GM23248 (cell line): ENCODE measurements at regions not wholly inside any gene's neighbourhood (a gene's known extent, or its start where the extent isn't known, plus 50 kb on each side); places are given as distances from the start of the nearest gene placed in this dataset.

Source experiments
- DNase-seq: peaks from one replicate; pipeline ENCODE4 v3.0.0-alpha.2; 2015
- H2AFZ ChIP-seq: fragments of 200-600 bp; sonication (generic); 2 replicates; pipeline ENCODE4 v1.6.1; 2016; ENCODE audit warnings: antibody characterized with exemption
- H3F3A ChIP-seq: fragments of 200-600 bp; sonication (generic); 2 replicates; pipeline ENCODE4 v1.6.1; 2016; ENCODE audit warnings: mild to moderate bottlenecking, antibody characterized with exemption, mixed run types; ENCODE audit not compliant: insufficient read depth
- H3K27ac ChIP-seq: fragments of 200-600 bp; sonication (generic); 2 replicates; pipeline ENCODE4 v1.5.1; 2016; ENCODE audit warnings: mild to moderate bottlenecking
- H3K27me3 ChIP-seq: fragments of 200-600 bp; sonication (generic); replicated peaks from 2 replicates; pipeline ENCODE4 v1.6.1; 2016; ENCODE audit warnings: mild to moderate bottlenecking; ENCODE audit not compliant: insufficient read depth
- H3K36me3 ChIP-seq: fragments of 200-600 bp; sonication (generic); 2 replicates; pipeline ENCODE4 v1.6.1; 2016; ENCODE audit warnings: low read depth, mild to moderate bottlenecking
- H3K4me1 ChIP-seq: fragments of 200-600 bp; sonication (generic); 2 replicates; pipeline ENCODE4 v1.6.1; 2016; ENCODE audit warnings: mild to moderate bottlenecking; ENCODE audit not compliant: insufficient read depth
- H3K4me2 ChIP-seq: fragments of 200-600 bp; sonication (generic); one replicate; pipeline ENCODE4 v1.6.1; 2016; ENCODE audit warnings: mild to moderate bottlenecking; ENCODE audit not compliant: unreplicated experiment
- H3K4me3 ChIP-seq: fragments of 200-600 bp; sonication (generic); 2 replicates; pipeline ENCODE4 v1.5.1; 2016; ENCODE audit warnings: mild to moderate bottlenecking
- H3K79me2 ChIP-seq: fragments of 200-600 bp; sonication (generic); 2 replicates; pipeline ENCODE4 v1.6.1; 2016; ENCODE audit warnings: mild to moderate bottlenecking; ENCODE audit not compliant: insufficient read depth
- H3K9ac ChIP-seq: fragments of 200-600 bp; sonication (generic); 2 replicates; pipeline ENCODE4 v1.6.1; 2016; ENCODE audit warnings: mild to moderate bottlenecking
- H3K9me2 ChIP-seq: fragments of 200-600 bp; sonication (generic); 2 replicates; pipeline ENCODE4 v1.6.1; 2016; ENCODE audit warnings: mixed run types, mild to moderate bottlenecking, moderate library complexity; ENCODE audit not compliant: insufficient read depth
- H3K9me3 ChIP-seq: fragments of 200-600 bp; sonication (generic); one replicate; pipeline ENCODE4 v1.6.1; 2017; ENCODE audit warnings: low read depth
- H4K20me1 ChIP-seq: fragments of 200-600 bp; sonication (generic); 2 replicates; pipeline ENCODE4 v1.6.0; 2016; ENCODE audit not compliant: insufficient read depth
- EZH2 ChIP-seq: fragments of 200-600 bp; sonication (generic); IDR thresholded peaks from 2 replicates; pipeline ENCODE4 v1.6.1; 2018; ENCODE audit warnings: antibody characterized with exemption, mild to moderate bottlenecking; ENCODE audit not compliant: insufficient read depth, poor library complexity, severe bottlenecking
- EZH2phosphoT487 ChIP-seq: fragments of 200-600 bp; sonication (generic); IDR thresholded peaks from 2 replicates; pipeline ENCODE4 v1.6.1; 2018; ENCODE audit warnings: antibody characterized with exemption, moderate library complexity, mild to moderate bottlenecking, low read depth; ENCODE audit not compliant: insufficient read depth
- WGBS, 2 experiments: methylation state at CpG; one replicate each; pipeline ENCODE4 v1.1.6; 2015 to 2017; ENCODE audit warnings: low lambda C conversion rate in 2 of 2, low coverage in 1 of 2; ENCODE audit errors: missing lambda C conversion rate in 2 of 2; 5-methylcytosine and 5-hydroxymethylcytosine counted together
- in situ Hi-C: fragments of 300-500 bp; cut with MboI; formaldehyde crosslinking; loops from 2 replicates; pipeline ENCODE4 v1.15.0; 2020

- DNase-seq, result no peak
- H3F3A ChIP-seq, result no peaks in the 10 kb centered on the region
- H3K4me3 ChIP-seq, result no peak overlapping the region
- H3K27me3 ChIP-seq, result no peaks in the 10 kb centered on the region
- TF ChIP-seq EZH2phosphoT487 (no peak), EZH2 (no peak)
- no peaks in the 10 kb centered on the region for H3K36me3 ChIP-seq
- 27 to 31% methylated on average over 4 of the region's 4 CpGs for WGBS, 2 experiments
- H3K79me2 ChIP-seq, result no peaks in the 10 kb centered on the region
- H3K4me1 ChIP-seq, result no peaks in the 10 kb centered on the region
- in situ Hi-C loops, result no loop called here
- H3K9ac ChIP-seq, result no peak overlapping the region
- no peak overlapping the region for H3K4me2 ChIP-seq
- no peak overlapping the region for H2AFZ ChIP-seq
- no peak overlapping the region for H3K27ac ChIP-seq
- H3K9me2 ChIP-seq, result no peaks in the 10 kb centered on the region
- H4K20me1 ChIP-seq, result no peaks in the 10 kb centered on the region
- H3K9me3 ChIP-seq, result no peaks in the 10 kb centered on the region
Measured at GRCh38 chr15:46892621-46893160, 824.6 kb upstream of the SEMA6D start.

- H3K9me3 ChIP-seq, result no peaks in the 10 kb centered on the region
- 72 to 74% methylated on average over 10 of the region's 10 CpGs for WGBS, 2 experiments
- no peaks in the 10 kb centered on the region for H3K36me3 ChIP-seq
- no peaks in the 10 kb centered on the region for H3K27me3 ChIP-seq
- in situ Hi-C loops, result no loop called here
- H3F3A ChIP-seq, result no peaks in the 10 kb centered on the region
- DNase-seq, result no peak
- no peaks in the 10 kb centered on the region for H3K9me2 ChIP-seq
- no peak overlapping the region for H3K4me2 ChIP-seq
- H3K4me1 ChIP-seq, result no peaks in the 10 kb centered on the region
- TF ChIP-seq EZH2phosphoT487 (no peak), EZH2 (no peak)
- H3K27ac ChIP-seq, result no peak overlapping the region
- no peak overlapping the region for H3K9ac ChIP-seq
- H2AFZ ChIP-seq, result no peak overlapping the region
- H3K79me2 ChIP-seq, result no peaks in the 10 kb centered on the region
- no peak overlapping the region for H3K4me3 ChIP-seq
- no peaks in the 10 kb centered on the region for H4K20me1 ChIP-seq
Measured at GRCh38 chr15:46894644-46895043, 822.7 kb upstream of the SEMA6D start.

GRCh38 chr15:46897266-46897665, 820.0 kb upstream of the SEMA6D start:
- TF ChIP-seq EZH2phosphoT487, result no peak
- no peak for TF ChIP-seq EZH2
- Histone ChIP-seq H3K27me3 (no peaks in the 10 kb centered on the region), H4K20me1 (no peaks in the 10 kb centered on the region), H3K4me2 (no peak overlapping the region), H2AFZ (no peak overlapping the region), H3F3A (no peaks in the 10 kb centered on the region), H3K4me1 (no peaks in the 10 kb centered on the region), H3K27ac (no peak overlapping the region), H3K36me3 (no peaks in the 10 kb centered on the region), H3K9me3 (no peaks in the 10 kb centered on the region), H3K4me3 (no peak overlapping the region), H3K79me2 (no peaks in the 10 kb centered on the region), H3K9ac (no peak overlapping the region), H3K9me2 (no peaks in the 10 kb centered on the region)
- DNase-seq, result no peak
- in situ Hi-C loops, result no loop called here
- WGBS, 2 experiments, result 0 to 3% methylated on average over 1 of the region's 1 CpG

- 13 to 24% methylated on average over 2 of the region's 2 CpGs for WGBS, 2 experiments
- TF ChIP-seq EZH2 (no peak), EZH2phosphoT487 (no peak)
- no peaks in the 10 kb centered on the region for H3K79me2 ChIP-seq
- H3F3A ChIP-seq, result no peaks in the 10 kb centered on the region
- H3K9me2 ChIP-seq, result no peaks in the 10 kb centered on the region
- no peaks in the 10 kb centered on the region for H3K9me3 ChIP-seq
- in situ Hi-C loops, result no loop called here
- H3K4me1 ChIP-seq, result no peaks in the 10 kb centered on the region
- H3K27ac ChIP-seq, result no peak overlapping the region
- no peaks in the 10 kb centered on the region for H3K36me3 ChIP-seq
- H3K4me3 ChIP-seq, result no peak overlapping the region
- H3K9ac ChIP-seq, result no peak overlapping the region
- no peak for DNase-seq
- H4K20me1 ChIP-seq, result no peaks in the 10 kb centered on the region
- no peaks in the 10 kb centered on the region for H3K27me3 ChIP-seq
- no peak overlapping the region for H3K4me2 ChIP-seq
- H2AFZ ChIP-seq, result no peak overlapping the region
Measured at GRCh38 chr15:46901001-46901400, 816.3 kb upstream of the SEMA6D start.

GRCh38 chr15:46917721-46918252, 799.5 kb upstream of the SEMA6D start:
- WGBS, 2 experiments, result 58 to 71% methylated on average over 3 of the region's 3 CpGs
- peaks cover 3% of the 10 kb centered on the region for H3K9me3 ChIP-seq
- in situ Hi-C loops, result no loop called here
- no peak overlapping the region for H3K9ac ChIP-seq
- H3K4me2 ChIP-seq, result no peak overlapping the region
- H3K27ac ChIP-seq, result no peak overlapping the region
- H3K27me3 ChIP-seq, result no peaks in the 10 kb centered on the region
- no peaks in the 10 kb centered on the region for H3K4me1 ChIP-seq
- no peaks in the 10 kb centered on the region for H3K36me3 ChIP-seq
- no peak for TF ChIP-seq EZH2
- no peak for TF ChIP-seq EZH2phosphoT487
- H3K4me3 ChIP-seq, result no peak overlapping the region
- DNase-seq, result no peak
- no peaks in the 10 kb centered on the region for H4K20me1 ChIP-seq
- H3K79me2 ChIP-seq, result no peaks in the 10 kb centered on the region
- H3K9me2 ChIP-seq, result no peaks in the 10 kb centered on the region
- H2AFZ ChIP-seq, result no peak overlapping the region
- no peaks in the 10 kb centered on the region for H3F3A ChIP-seq
